ENCODE measurements at regions not wholly inside any gene's neighbourhood (a gene's known extent, or its start where the extent isn't known, plus 50 kb on each side); places are given as distances from the start of the nearest gene placed in this dataset.

- Histone ChIP-seq H3K4me3 (no peak overlapping the region), H3K36me3 (no peaks in the 10 kb centered on the region), H3K4me1 (no peaks in the 10 kb centered on the region), H3K9me3 (no peaks in the 10 kb centered on the region), H3K27ac (no peak overlapping the region), H3K27me3 (no peaks in the 10 kb centered on the region)
- intact Hi-C loops (cut with DNase I), result no loop called here
- ATAC-seq (no peak), DNase-seq (no peak)
- WGBS (ENCODE audit: insufficient coverage, low coverage, low lambda C conversion rate, missing lambda C conversion rate), result 58% methylated on average over 8 of the region's 9 CpGs
- TF ChIP-seq POLR2A (IDR thresholded peaks at IDR 0.05), result no peak
- TF ChIP-seq CTCF (IDR thresholded peaks at IDR 0.05), result no peak
Observed at GRCh38 chr13:78764665-78765064, 105.7 kb upstream of the OBI1 start.

- 44% methylated on average over 2 of the region's 2 CpGs for WGBS (ENCODE audit: insufficient coverage, low coverage, low lambda C conversion rate, missing lambda C conversion rate)
- ATAC-seq, result no peak
Observed at GRCh38 chr13:78762825-78763224, 103.9 kb upstream of the OBI1 start.

GRCh38 chr13:78759704-78760103 is 100.7 kb upstream of the OBI1 start:
- TF ChIP-seq POLR2A (IDR thresholded peaks at IDR 0.05), result no peak
- no peak for TF ChIP-seq CTCF (IDR thresholded peaks at IDR 0.05)
- Histone ChIP-seq H3K4me3 (no peak overlapping the region), H3K27ac (no peak overlapping the region), H3K4me1 (no peaks in the 10 kb centered on the region), H3K36me3 (no peaks in the 10 kb centered on the region), H3K9me3 (no peaks in the 10 kb centered on the region), H3K27me3 (no peaks in the 10 kb centered on the region)
- ATAC-seq (no peak), DNase-seq (no peak)
- intact Hi-C loops (cut with DNase I), result no loop called here
- 57% methylated on average over 5 of the region's 5 CpGs for WGBS (ENCODE audit: insufficient coverage, low coverage, low lambda C conversion rate, missing lambda C conversion rate)

More at GRCh38 chr13:78762825-78763224, 103.9 kb upstream of the OBI1 start:
- Histone ChIP-seq H3K4me1 (no peaks in the 10 kb centered on the region), H3K9me3 (no peaks in the 10 kb centered on the region), H3K36me3 (no peaks in the 10 kb centered on the region), H3K4me3 (no peak overlapping the region), H3K27me3 (no peaks in the 10 kb centered on the region), H3K27ac (no peak overlapping the region)
- DNase-seq, result no peak
- intact Hi-C loops (cut with DNase I), result no loop called here
- TF ChIP-seq POLR2A (IDR thresholded peaks at IDR 0.05) (no peak), CTCF (IDR thresholded peaks at IDR 0.05) (no peak)

GRCh38 chr13:78758549-78758948 is 99.6 kb upstream of the OBI1 start:
- no peak for TF ChIP-seq CTCF (IDR thresholded peaks at IDR 0.05)
- TF ChIP-seq POLR2A (IDR thresholded peaks at IDR 0.05), result no peak
- H3K27ac ChIP-seq, result no peak overlapping the region
- H3K4me3 ChIP-seq, result no peak overlapping the region
- H3K27me3 ChIP-seq, result no peaks in the 10 kb centered on the region
- intact Hi-C loops (cut with DNase I), result no loop called here
- ATAC-seq (no peak), DNase-seq (no peak)
- 69% methylated on average over 4 of the region's 4 CpGs for WGBS (ENCODE audit: insufficient coverage, low coverage, low lambda C conversion rate, missing lambda C conversion rate)
- no peaks in the 10 kb centered on the region for H3K9me3 ChIP-seq
- no peaks in the 10 kb centered on the region for H3K4me1 ChIP-seq
- H3K36me3 ChIP-seq, result no peaks in the 10 kb centered on the region

GRCh38 chr13:78753435-78753834 is 94.5 kb upstream of the OBI1 start:
- intact Hi-C loops (cut with DNase I), result no loop called here
- WGBS (ENCODE audit: insufficient coverage, low coverage, low lambda C conversion rate, missing lambda C conversion rate), result 44% methylated on average over 1 of the region's 1 CpG
- DNase-seq, result no peak

More at GRCh38 chr13:78753435-78753834, 94.5 kb upstream of the OBI1 start:
- Histone ChIP-seq H3K27ac (no peak overlapping the region), H3K27me3 (no peaks in the 10 kb centered on the region), H3K36me3 (no peaks in the 10 kb centered on the region), H3K9me3 (no peaks in the 10 kb centered on the region), H3K4me3 (no peak overlapping the region), H3K4me1 (no peaks in the 10 kb centered on the region)
- ATAC-seq, result no peak
- TF ChIP-seq CTCF (IDR thresholded peaks at IDR 0.05) (no peak), POLR2A (IDR thresholded peaks at IDR 0.05) (no peak)
